ENCODE measurements at regions not wholly inside any gene's neighbourhood (a gene's known extent, or its start where the extent isn't known, plus 50 kb on each side); places are given as distances from the start of the nearest gene placed in this dataset.

- peak; percentile 91 for FAIRE-seq
Measured at GRCh38 chr2:12325806-12326205, 390.9 kb upstream of the TRIB2 start.

More at GRCh38 chr2:12325806-12326205, 390.9 kb upstream of the TRIB2 start:
- peak; percentile 70 for DNase-seq (ENCODE audit: low read depth, low spot score)
- no peak overlapping the region for H3K9ac ChIP-seq (replicated peaks; ENCODE audit: extremely low read depth, insufficient read depth, low read length)
- no peaks in the 10 kb centered on the region for H3K9me3 ChIP-seq (replicated peaks; ENCODE audit: control insufficient read depth, insufficient read depth, low read length)
- intact Hi-C loops (cut with micrococcal nuclease) (loop anchor here (1.0 to 5.0 kb wide), 4 partner anchors 44 to 494 kb away; no protein-coding TSS in a partner anchor), dilution Hi-C loops (cut with MboI; ENCODE audit: extremely low pct_ligation_motif_present, low sequenced_read_pairs) (no loop called here)
- H3K79me2 ChIP-seq (ENCODE audit: control insufficient read depth, insufficient read depth, low read length) = no peaks in the 10 kb centered on the region
- CTCF ChIA-PET = interaction anchor here (1.1 to 1.2 kb wide), 2 partner anchors 10 to 390 kb away, joined by 3 to 6 read pairs; no protein-coding TSS in a partner anchor
- H3K4me1 ChIP-seq (ENCODE audit: control insufficient read depth, extremely low read depth, insufficient read depth, low read length) = peaks cover 8% of the 10 kb centered on the region
- H2AFZ ChIP-seq (ENCODE audit: low read depth, low read length) = peak overlapping the region; percentile 81
- TF ChIP-seq POLR2AphosphoS5 (IDR thresholded peaks at IDR 0.05; ENCODE audit: insufficient read depth, low read depth, low read length) (peak; percentile 40), CTCF (IDR thresholded peaks at IDR 0.05; ENCODE audit: extremely low read depth in 1 of 2, insufficient read depth in 1 of 2, low read depth in 1 of 2, low read length in 2 of 2) (no peak), POLR2A (IDR thresholded peaks at IDR 0.05; ENCODE audit: low read depth, low read length) (no peak), EZH2 (IDR thresholded peaks at IDR 0.05; ENCODE audit: borderline replicate concordance, low read depth, low read length, severe bottlenecking) (no peak), FOS (IDR thresholded peaks at IDR 0.05; ENCODE audit: borderline replicate concordance, insufficient read depth, low read length) (peak; percentile 84), GATA2 (IDR thresholded peaks at IDR 0.05; ENCODE audit: insufficient read depth, insufficient read length, low read depth, low read length) (peak; percentile 61), MYC (IDR thresholded peaks at IDR 0.05; ENCODE audit: low read depth, low read length) (no peak), MAX (IDR thresholded peaks at IDR 0.05; ENCODE audit: insufficient read depth, insufficient read length) (no peak), JUN (IDR thresholded peaks at IDR 0.05; ENCODE audit: borderline replicate concordance, insufficient read depth, insufficient read length, low read depth) (peak; percentile 72)
- H3K36me3 ChIP-seq (ENCODE audit: control insufficient read depth in 2 of 2, extremely low read depth in 1 of 2, insufficient read depth in 2 of 2, low read length in 2 of 2) = no peaks in the 10 kb centered on the region
- peak overlapping the region; percentile 49 for H3K27ac ChIP-seq (ENCODE audit: insufficient read depth, low read depth, low read length)
- H3K4me3 ChIP-seq (replicated peaks in 1 of 3; ENCODE audit: insufficient read depth in 1 of 3, low read depth in 1 of 3, low read length in 3 of 3) = no peak overlapping the region
- no TSS peak for BruUV-seq (replicated peaks)
- no peaks in the 10 kb centered on the region for H3K27me3 ChIP-seq (ENCODE audit: control insufficient read depth in 2 of 2, insufficient read depth in 2 of 2, low read length in 2 of 2)
- no peaks in the 10 kb centered on the region for H3K9me1 ChIP-seq (replicated peaks; ENCODE audit: control insufficient read depth, extremely low read depth, insufficient read depth, low read length)
- no peaks in the 10 kb centered on the region for H4K20me1 ChIP-seq (replicated peaks; ENCODE audit: control insufficient read depth, extremely low read depth, insufficient read depth, low read length)
- peak overlapping the region; percentile 26 for H3K4me2 ChIP-seq (ENCODE audit: insufficient read depth, low read length)
- POLR2A ChIA-PET = interaction anchor here (0.9 kb wide), 1 partner anchor 390 kb away, joined by 5 read pairs; no protein-coding TSS in a partner anchor

Measured in endothelial cell of umbilical vein (primary cell).